ENCODE measurements at regions not wholly inside any gene's neighbourhood (a gene's known extent, or its start where the extent isn't known, plus 50 kb on each side); places are given as distances from the start of the nearest gene placed in this dataset.

- Histone ChIP-seq H3K4me3 (ENCODE audit: low read length) (no peak overlapping the region), H2AFZ (ENCODE audit: low read depth, low read length) (no peak overlapping the region), H3K9me3 (ENCODE audit: low read length) (peaks cover 4% of the 10 kb centered on the region), H4K20me1 (ENCODE audit: insufficient read depth) (no peaks in the 10 kb centered on the region), H3K4me2 (ENCODE audit: low read length) (no peak overlapping the region), H3K9ac (ENCODE audit: low read length) (no peak overlapping the region), H3K27me3 (ENCODE audit: insufficient read depth, low read depth, low read length) (no peaks in the 10 kb centered on the region), H3F3A (ENCODE audit: insufficient read depth, low read length, poor library complexity, severe bottlenecking) (no peaks in the 10 kb centered on the region), H3K36me3 (ENCODE audit: insufficient read depth, low read length) (no peaks in the 10 kb centered on the region), H3K27ac (ENCODE audit: low read length) (no peak overlapping the region), H3K79me2 (replicated peaks; ENCODE audit: insufficient read depth, low read length) (no peaks in the 10 kb centered on the region), H3K9me2 (ENCODE audit: insufficient read depth, low read length) (no peaks in the 10 kb centered on the region)
- TF ChIP-seq SMC3 (conservative IDR thresholded peaks at IDR 0.05; ENCODE audit: poor library complexity) (no peak), EZH2 (IDR thresholded peaks at IDR 0.05; ENCODE audit: borderline replicate concordance, insufficient read depth, low read length, poor library complexity, severe bottlenecking) (no peak), TAF1 (IDR thresholded peaks at IDR 0.05; ENCODE audit: low read depth) (no peak), EP300 (conservative IDR thresholded peaks at IDR 0.05; ENCODE audit: poor library complexity, severe bottlenecking) (no peak), MXI1 (conservative IDR thresholded peaks at IDR 0.05; ENCODE audit: poor library complexity, severe bottlenecking) (no peak), POLR2AphosphoS5 (IDR thresholded peaks at IDR 0.05) (no peak), RAD21 (conservative IDR thresholded peaks at IDR 0.05) (no peak)
- TF ChIP-seq, protein P1, sequence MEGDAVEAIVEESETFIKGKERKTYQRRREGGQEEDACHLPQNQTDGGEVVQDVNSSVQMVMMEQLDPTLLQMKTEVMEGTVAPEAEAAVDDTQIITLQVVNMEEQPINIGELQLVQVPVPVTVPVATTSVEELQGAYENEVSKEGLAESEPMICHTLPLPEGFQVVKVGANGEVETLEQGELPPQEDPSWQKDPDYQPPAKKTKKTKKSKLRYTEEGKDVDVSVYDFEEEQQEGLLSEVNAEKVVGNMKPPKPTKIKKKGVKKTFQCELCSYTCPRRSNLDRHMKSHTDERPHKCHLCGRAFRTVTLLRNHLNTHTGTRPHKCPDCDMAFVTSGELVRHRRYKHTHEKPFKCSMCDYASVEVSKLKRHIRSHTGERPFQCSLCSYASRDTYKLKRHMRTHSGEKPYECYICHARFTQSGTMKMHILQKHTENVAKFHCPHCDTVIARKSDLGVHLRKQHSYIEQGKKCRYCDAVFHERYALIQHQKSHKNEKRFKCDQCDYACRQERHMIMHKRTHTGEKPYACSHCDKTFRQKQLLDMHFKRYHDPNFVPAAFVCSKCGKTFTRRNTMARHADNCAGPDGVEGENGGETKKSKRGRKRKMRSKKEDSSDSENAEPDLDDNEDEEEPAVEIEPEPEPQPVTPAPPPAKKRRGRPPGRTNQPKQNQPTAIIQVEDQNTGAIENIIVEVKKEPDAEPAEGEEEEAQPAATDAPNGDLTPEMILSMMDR (IDR thresholded peaks at IDR 0.05; ENCODE audit: poor library complexity, severe bottlenecking) = no peak
- TF ChIP-seq, protein P2, sequence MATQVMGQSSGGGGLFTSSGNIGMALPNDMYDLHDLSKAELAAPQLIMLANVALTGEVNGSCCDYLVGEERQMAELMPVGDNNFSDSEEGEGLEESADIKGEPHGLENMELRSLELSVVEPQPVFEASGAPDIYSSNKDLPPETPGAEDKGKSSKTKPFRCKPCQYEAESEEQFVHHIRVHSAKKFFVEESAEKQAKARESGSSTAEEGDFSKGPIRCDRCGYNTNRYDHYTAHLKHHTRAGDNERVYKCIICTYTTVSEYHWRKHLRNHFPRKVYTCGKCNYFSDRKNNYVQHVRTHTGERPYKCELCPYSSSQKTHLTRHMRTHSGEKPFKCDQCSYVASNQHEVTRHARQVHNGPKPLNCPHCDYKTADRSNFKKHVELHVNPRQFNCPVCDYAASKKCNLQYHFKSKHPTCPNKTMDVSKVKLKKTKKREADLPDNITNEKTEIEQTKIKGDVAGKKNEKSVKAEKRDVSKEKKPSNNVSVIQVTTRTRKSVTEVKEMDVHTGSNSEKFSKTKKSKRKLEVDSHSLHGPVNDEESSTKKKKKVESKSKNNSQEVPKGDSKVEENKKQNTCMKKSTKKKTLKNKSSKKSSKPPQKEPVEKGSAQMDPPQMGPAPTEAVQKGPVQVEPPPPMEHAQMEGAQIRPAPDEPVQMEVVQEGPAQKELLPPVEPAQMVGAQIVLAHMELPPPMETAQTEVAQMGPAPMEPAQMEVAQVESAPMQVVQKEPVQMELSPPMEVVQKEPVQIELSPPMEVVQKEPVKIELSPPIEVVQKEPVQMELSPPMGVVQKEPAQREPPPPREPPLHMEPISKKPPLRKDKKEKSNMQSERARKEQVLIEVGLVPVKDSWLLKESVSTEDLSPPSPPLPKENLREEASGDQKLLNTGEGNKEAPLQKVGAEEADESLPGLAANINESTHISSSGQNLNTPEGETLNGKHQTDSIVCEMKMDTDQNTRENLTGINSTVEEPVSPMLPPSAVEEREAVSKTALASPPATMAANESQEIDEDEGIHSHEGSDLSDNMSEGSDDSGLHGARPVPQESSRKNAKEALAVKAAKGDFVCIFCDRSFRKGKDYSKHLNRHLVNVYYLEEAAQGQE (IDR thresholded peaks at IDR 0.05; ENCODE audit: borderline replicate concordance) = no peak
Measured at GRCh38 chr2:67570611-67571010, 173.5 kb downstream of the ETAA1 start.

- H3K4me3 ChIP-seq (ENCODE audit: low read length) = no peak overlapping the region
- peaks cover 4% of the 10 kb centered on the region for H3K9me3 ChIP-seq (ENCODE audit: low read length)
- H3K27me3 ChIP-seq (ENCODE audit: insufficient read depth, low read depth, low read length) = no peaks in the 10 kb centered on the region
- TF ChIP-seq EZH2 (IDR thresholded peaks at IDR 0.05; ENCODE audit: borderline replicate concordance, insufficient read depth, low read length, poor library complexity, severe bottlenecking) (no peak), EP300 (conservative IDR thresholded peaks at IDR 0.05; ENCODE audit: poor library complexity, severe bottlenecking) (no peak), POLR2AphosphoS5 (IDR thresholded peaks at IDR 0.05) (no peak), SMC3 (conservative IDR thresholded peaks at IDR 0.05; ENCODE audit: poor library complexity) (no peak)
- TF ChIP-seq, protein P1 (IDR thresholded peaks at IDR 0.05; ENCODE audit: poor library complexity, severe bottlenecking) = no peak
- TF ChIP-seq, protein P2 (IDR thresholded peaks at IDR 0.05; ENCODE audit: borderline replicate concordance) = no peak
- H3K9me2 ChIP-seq (ENCODE audit: insufficient read depth, low read length) = no peaks in the 10 kb centered on the region
- H3K36me3 ChIP-seq (ENCODE audit: insufficient read depth, low read length) = no peaks in the 10 kb centered on the region
- no peaks in the 10 kb centered on the region for H3F3A ChIP-seq (ENCODE audit: insufficient read depth, low read length, poor library complexity, severe bottlenecking)
- no peak overlapping the region for H2AFZ ChIP-seq (ENCODE audit: low read depth, low read length)
- H3K27ac ChIP-seq (ENCODE audit: low read length) = no peak overlapping the region
- no peak overlapping the region for H3K4me2 ChIP-seq (ENCODE audit: low read length)
- no peaks in the 10 kb centered on the region for H3K79me2 ChIP-seq (replicated peaks; ENCODE audit: insufficient read depth, low read length)
- no peaks in the 10 kb centered on the region for H4K20me1 ChIP-seq (ENCODE audit: insufficient read depth)
- H3K9ac ChIP-seq (ENCODE audit: low read length) = no peak overlapping the region
Measured at GRCh38 chr2:67571785-67572718, 174.9 kb downstream of the ETAA1 start.

All from neural cell (in vitro differentiated cells).